ENCODE measurements at regions not wholly inside any gene's neighbourhood (a gene's known extent, or its start where the extent isn't known, plus 50 kb on each side); places are given as distances from the start of the nearest gene placed in this dataset.

- TF ChIP-seq EZH2 (IDR thresholded peaks at IDR 0.05) (no peak), POLR2AphosphoS5 (IDR thresholded peaks at IDR 0.05; ENCODE audit: borderline replicate concordance, low read depth, low read length) (no peak), FOXP2 (optimal IDR thresholded peaks at IDR 0.05; ENCODE audit: control extremely low read depth, extremely low read length, insufficient read depth) (no peak)
Observed at GRCh38 chr5:167393358-167393757, 898.1 kb upstream of the WWC1 start.
